ENCODE measurements at regions not wholly inside any gene's neighbourhood (a gene's known extent, or its start where the extent isn't known, plus 50 kb on each side); places are given as distances from the start of the nearest gene placed in this dataset.
"Not testable (repeated sequence)": the region's sequence is repeated elsewhere in the genome, so short reads cannot be mapped to it uniquely, and the experiment has no call there.

DNA sequence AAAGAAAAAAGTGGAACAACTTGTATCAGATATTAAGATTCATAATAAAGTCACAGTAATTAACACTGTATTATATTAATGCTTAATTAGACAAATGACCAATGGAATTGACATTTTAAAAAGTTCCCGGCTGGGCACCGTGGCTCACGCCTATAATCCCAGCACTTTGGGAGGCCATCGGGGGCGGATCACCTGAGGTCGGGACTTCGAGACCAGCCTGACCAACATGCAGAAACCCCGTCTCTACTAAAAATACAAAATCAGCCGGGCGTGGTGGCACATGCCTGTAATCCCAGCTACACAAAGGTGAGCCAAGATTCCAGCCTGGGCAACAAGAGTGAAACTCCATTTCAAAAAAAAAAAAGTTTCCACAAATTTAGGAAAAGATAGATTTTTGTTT, 188.9 kb upstream of the TP63 start:
- not testable (repeated sequence) for TF ChIP-seq POLR2A (IDR thresholded peaks at IDR 0.05)
- TF ChIP-seq, protein P1, sequence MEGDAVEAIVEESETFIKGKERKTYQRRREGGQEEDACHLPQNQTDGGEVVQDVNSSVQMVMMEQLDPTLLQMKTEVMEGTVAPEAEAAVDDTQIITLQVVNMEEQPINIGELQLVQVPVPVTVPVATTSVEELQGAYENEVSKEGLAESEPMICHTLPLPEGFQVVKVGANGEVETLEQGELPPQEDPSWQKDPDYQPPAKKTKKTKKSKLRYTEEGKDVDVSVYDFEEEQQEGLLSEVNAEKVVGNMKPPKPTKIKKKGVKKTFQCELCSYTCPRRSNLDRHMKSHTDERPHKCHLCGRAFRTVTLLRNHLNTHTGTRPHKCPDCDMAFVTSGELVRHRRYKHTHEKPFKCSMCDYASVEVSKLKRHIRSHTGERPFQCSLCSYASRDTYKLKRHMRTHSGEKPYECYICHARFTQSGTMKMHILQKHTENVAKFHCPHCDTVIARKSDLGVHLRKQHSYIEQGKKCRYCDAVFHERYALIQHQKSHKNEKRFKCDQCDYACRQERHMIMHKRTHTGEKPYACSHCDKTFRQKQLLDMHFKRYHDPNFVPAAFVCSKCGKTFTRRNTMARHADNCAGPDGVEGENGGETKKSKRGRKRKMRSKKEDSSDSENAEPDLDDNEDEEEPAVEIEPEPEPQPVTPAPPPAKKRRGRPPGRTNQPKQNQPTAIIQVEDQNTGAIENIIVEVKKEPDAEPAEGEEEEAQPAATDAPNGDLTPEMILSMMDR (IDR thresholded peaks at IDR 0.05) = not testable (repeated sequence)
